ENCODE measurements at regions not wholly inside any gene's neighbourhood (a gene's known extent, or its start where the extent isn't known, plus 50 kb on each side); places are given as distances from the start of the nearest gene placed in this dataset.

GRCh38 chr10:117860823-117861222 is 185.9 kb downstream of the RAB11FIP2 start:
- Histone ChIP-seq H3K27ac (no peak overlapping the region), H3K4me1 (no peaks in the 10 kb centered on the region), H3K9me3 (peaks cover 0 to 4% of the 10 kb centered on the region in 2 donors), H3K4me3 (no peak overlapping the region), H3K36me3 (no peaks in the 10 kb centered on the region), H3K27me3 (peaks cover 0 to 23% of the 10 kb centered on the region in 2 donors)
- TF ChIP-seq CTCF (IDR thresholded peaks at IDR 0.05) (no peak), POLR2A (IDR thresholded peaks at IDR 0.05) (no peak), POLR2AphosphoS5 (IDR thresholded peaks at IDR 0.05) (no peak)
- intact Hi-C loops (cut with DNase I; ENCODE audit: low total_unique reads), result no loop called here
- no peak for DNase-seq (ENCODE audit: low spot score in 2 of 2)

GRCh38 chr10:117861329-117861728 is 185.4 kb downstream of the RAB11FIP2 start:
- Histone ChIP-seq H3K36me3 (no peaks in the 10 kb centered on the region), H3K4me1 (no peaks in the 10 kb centered on the region), H3K27me3 (peaks cover 0 to 23% of the 10 kb centered on the region in 2 donors), H3K27ac (no peak overlapping the region), H3K9me3 (no peaks in the 10 kb centered on the region), H3K4me3 (no peak overlapping the region)
- intact Hi-C loops (cut with DNase I; ENCODE audit: low total_unique reads), result no loop called here
- DNase-seq (ENCODE audit: low spot score in 2 of 2), result no peak
- TF ChIP-seq POLR2A (IDR thresholded peaks at IDR 0.05) (no peak), CTCF (IDR thresholded peaks at IDR 0.05) (no peak), POLR2AphosphoS5 (IDR thresholded peaks at IDR 0.05) (no peak)

- Histone ChIP-seq H3K9me3 (no peaks in the 10 kb centered on the region), H3K36me3 (no peaks in the 10 kb centered on the region), H3K4me3 (no peak overlapping the region), H3K4me1 (no peaks in the 10 kb centered on the region), H3K27me3 (peaks cover 0 to 10% of the 10 kb centered on the region in 2 donors), H3K27ac (no peak overlapping the region)
- no peak for DNase-seq (ENCODE audit: low spot score in 2 of 2)
- intact Hi-C loops (cut with DNase I; ENCODE audit: low total_unique reads), result no loop called here
- TF ChIP-seq CTCF (IDR thresholded peaks at IDR 0.05) (no peak), POLR2A (IDR thresholded peaks at IDR 0.05) (no peak), POLR2AphosphoS5 (IDR thresholded peaks at IDR 0.05) (no peak)
Measured at GRCh38 chr10:117863771-117864170, 183.0 kb downstream of the RAB11FIP2 start.

- Histone ChIP-seq H3K4me3 (no peak overlapping the region), H3K36me3 (no peaks in the 10 kb centered on the region), H3K9me3 (no peaks in the 10 kb centered on the region), H3K27ac (no peak overlapping the region), H3K4me1 (no peaks in the 10 kb centered on the region), H3K27me3 (no peaks in the 10 kb centered on the region)
- intact Hi-C loops (cut with DNase I; ENCODE audit: low total_unique reads), result no loop called here
- TF ChIP-seq POLR2AphosphoS5 (IDR thresholded peaks at IDR 0.05) (no peak), CTCF (IDR thresholded peaks at IDR 0.05) (no peak)
- no peak for DNase-seq (ENCODE audit: low spot score in 2 of 2)
Measured at GRCh38 chr10:117865945-117866344, 180.8 kb downstream of the RAB11FIP2 start.

GRCh38 chr10:117868151-117868550 is 178.6 kb downstream of the RAB11FIP2 start:
- Histone ChIP-seq H3K9me3 (no peaks in the 10 kb centered on the region), H3K27ac (no peak overlapping the region), H3K4me1 (no peaks in the 10 kb centered on the region), H3K36me3 (no peaks in the 10 kb centered on the region), H3K27me3 (no peaks in the 10 kb centered on the region), H3K4me3 (no peak overlapping the region)
- TF ChIP-seq CTCF (IDR thresholded peaks at IDR 0.05) (no peak), POLR2A (IDR thresholded peaks at IDR 0.05) (no peak), POLR2AphosphoS5 (IDR thresholded peaks at IDR 0.05) (no peak)
- intact Hi-C loops (cut with DNase I; ENCODE audit: low total_unique reads), result no loop called here
- no peak for DNase-seq (ENCODE audit: low spot score in 2 of 2)
